ENCODE measurements at regions not wholly inside any gene's neighbourhood (a gene's known extent, or its start where the extent isn't known, plus 50 kb on each side); places are given as distances from the start of the nearest gene placed in this dataset.

- no peaks in the 10 kb centered on the region for H3K36me3 ChIP-seq
- DNase-seq, result no peak
- no peaks in the 10 kb centered on the region for H3K9me3 ChIP-seq
- WGBS, 2 donors (ENCODE audit: low coverage in 1 of 2), result 37 to 49% methylated on average over 5 to 6 of the region's 6 CpGs
- TF ChIP-seq CTCF (IDR thresholded peaks at IDR 0.05) (no peak), EP300 (IDR thresholded peaks at IDR 0.05; ENCODE audit: low read depth) (no peak), POLR2A (IDR thresholded peaks at IDR 0.05) (no peak), POLR2AphosphoS5 (IDR thresholded peaks at IDR 0.05) (no peak)
- no peaks in the 10 kb centered on the region for H3K27me3 ChIP-seq
- intact Hi-C loops (cut with DNase I; ENCODE audit: low total_unique reads), result no loop called here
- H3K4me1 ChIP-seq, result no peaks in the 10 kb centered on the region
- H3K27ac ChIP-seq, result no peak overlapping the region
- in situ Hi-C loops (cut with MboI; ENCODE audit: low pct_ligation_motif_present in 1 of 4, low pct_unique_long_range_greater_than_20kb in 1 of 4, low sequenced_read_pairs in 3 of 4), result loop anchor here in 1 of 4 donors (10.0 kb wide), 1 partner anchor 344 kb away; no protein-coding TSS in a partner anchor
- H3K4me3 ChIP-seq, result no peak overlapping the region
These were observed 237.3 kb upstream of the PROX1 start for GRCh38 chr1:213750231-213751063.

- intact Hi-C loops (cut with DNase I; ENCODE audit: low total_unique reads) (no loop called here), in situ Hi-C loops (cut with MboI; ENCODE audit: low pct_ligation_motif_present in 1 of 4, low pct_unique_long_range_greater_than_20kb in 1 of 4, low sequenced_read_pairs in 3 of 4) (loop anchor here in 1 of 4 donors (10.0 kb wide), 1 partner anchor 344 kb away; no protein-coding TSS in a partner anchor)
- TF ChIP-seq POLR2A (IDR thresholded peaks at IDR 0.05), result no peak
- TF ChIP-seq EP300 (IDR thresholded peaks at IDR 0.05; ENCODE audit: low read depth), result no peak
- H3K36me3 ChIP-seq, result no peaks in the 10 kb centered on the region
- no peak for DNase-seq
- H3K27me3 ChIP-seq, result no peaks in the 10 kb centered on the region
- no peak overlapping the region for H3K27ac ChIP-seq
- H3K9me3 ChIP-seq, result no peaks in the 10 kb centered on the region
- WGBS, 2 donors (ENCODE audit: low coverage in 1 of 2), result 65% methylated on average over 1 of the region's 1 CpG; no CpG with 5 or more reads in 1 of the 2 donors
- no peak overlapping the region for H3K4me3 ChIP-seq
- H3K4me1 ChIP-seq, result no peaks in the 10 kb centered on the region
These were observed 236.7 kb upstream of the PROX1 start for GRCh38 chr1:213751064-213751397.

GRCh38 chr1:213759359-213760181 lies 228.2 kb upstream of the PROX1 start:
- no peak overlapping the region for H3K27ac ChIP-seq
- intact Hi-C loops (cut with DNase I; ENCODE audit: low total_unique reads), result no loop called here
- 34 to 40% methylated on average over 1 to 6 of the region's 6 CpGs for WGBS, 2 donors (ENCODE audit: low coverage in 1 of 2)

GRCh38 chr1:213761845-213762407 lies 225.8 kb upstream of the PROX1 start:
- H3K36me3 ChIP-seq, result no peaks in the 10 kb centered on the region
- no peaks in the 10 kb centered on the region for H3K9me3 ChIP-seq
- intact Hi-C loops (cut with DNase I; ENCODE audit: low total_unique reads) (no loop called here), in situ Hi-C loops (cut with MboI; ENCODE audit: low pct_ligation_motif_present in 1 of 4, low pct_unique_long_range_greater_than_20kb in 1 of 4, low sequenced_read_pairs in 3 of 4) (no loop called here)
- no peak for DNase-seq
- no peak overlapping the region for H3K4me3 ChIP-seq
- TF ChIP-seq POLR2AphosphoS5 (IDR thresholded peaks at IDR 0.05), result no peak
- 52 to 57% methylated on average over 7 of the region's 7 CpGs for WGBS, 2 donors (ENCODE audit: low coverage in 1 of 2)
- H3K27me3 ChIP-seq, result no peaks in the 10 kb centered on the region
- H3K4me1 ChIP-seq, result no peaks in the 10 kb centered on the region
- H3K27ac ChIP-seq, result no peak overlapping the region

More at GRCh38 chr1:213759359-213760181, 228.2 kb upstream of the PROX1 start:
- no peak for TF ChIP-seq POLR2AphosphoS5 (IDR thresholded peaks at IDR 0.05)
- no peak for TF ChIP-seq POLR2A (IDR thresholded peaks at IDR 0.05)
- TF ChIP-seq CTCF (IDR thresholded peaks at IDR 0.05), result no peak
- TF ChIP-seq EP300 (IDR thresholded peaks at IDR 0.05; ENCODE audit: low read depth), result no peak
- H3K9me3 ChIP-seq, result no peaks in the 10 kb centered on the region
- H3K4me3 ChIP-seq, result no peak overlapping the region
- H3K36me3 ChIP-seq, result no peaks in the 10 kb centered on the region
- H3K4me1 ChIP-seq, result no peaks in the 10 kb centered on the region
- no peaks in the 10 kb centered on the region for H3K27me3 ChIP-seq
- peak; percentile 13 for DNase-seq
- in situ Hi-C loops (cut with MboI; ENCODE audit: low pct_ligation_motif_present in 1 of 4, low pct_unique_long_range_greater_than_20kb in 1 of 4, low sequenced_read_pairs in 3 of 4), result loop anchor here in 1 of 4 donors (10.0 kb wide), 1 partner anchor 335 kb away; no protein-coding TSS in a partner anchor

- Histone ChIP-seq H3K27me3 (no peaks in the 10 kb centered on the region), H3K27ac (no peak overlapping the region), H3K36me3 (no peaks in the 10 kb centered on the region), H3K9me3 (no peaks in the 10 kb centered on the region), H3K4me1 (no peaks in the 10 kb centered on the region), H3K4me3 (no peak overlapping the region)
- intact Hi-C loops (cut with DNase I; ENCODE audit: low total_unique reads) (no loop called here), in situ Hi-C loops (cut with MboI; ENCODE audit: low pct_ligation_motif_present in 1 of 4, low pct_unique_long_range_greater_than_20kb in 1 of 4, low sequenced_read_pairs in 3 of 4) (no loop called here)
- no peak for DNase-seq
- no peak for TF ChIP-seq EP300 (IDR thresholded peaks at IDR 0.05; ENCODE audit: low read depth)
- no peak for TF ChIP-seq POLR2A (IDR thresholded peaks at IDR 0.05)
- no peak for TF ChIP-seq POLR2AphosphoS5 (IDR thresholded peaks at IDR 0.05)
- TF ChIP-seq CTCF (IDR thresholded peaks at IDR 0.05), result no peak
- 86 to 92% methylated on average over 4 of the region's 4 CpGs for WGBS, 2 donors (ENCODE audit: low coverage in 1 of 2)
These were observed 220.1 kb upstream of the PROX1 start for GRCh38 chr1:213767683-213768082.
